Sigmoid colon (tissue), 6 donors: ENCODE measurements at regions not wholly inside any gene's neighbourhood (a gene's known extent, or its start where the extent isn't known, plus 50 kb on each side); places are given as distances from the start of the nearest gene placed in this dataset.

Source experiments
- DNase-seq: peaks from one replicate; pipeline ENCODE4 v3.0.0-alpha.2; 2019
- H3K27ac ChIP-seq, 4 donors: fragments of 200-600 bp; sonication (generic); one replicate each; pipeline ENCODE4 v1.5.1; 2016 to 2019; ENCODE audit warnings: mild to moderate bottlenecking in 1 of 4
- H3K27me3 ChIP-seq, 3 donors: fragments of 200-600 bp; sonication (generic); one replicate each; pipeline ENCODE4 v1.5.1; 2019; ENCODE audit warnings: mild to moderate bottlenecking in 1 of 3
- H3K36me3 ChIP-seq, 4 donors: fragments of 200-600 bp; sonication (generic); one replicate each; pipeline ENCODE4 v1.5.1; 2016 to 2019
- H3K4me1 ChIP-seq, 4 donors: fragments of 200-600 bp; sonication (generic); one replicate each; pipeline ENCODE4 v1.5.1; 2017 to 2019
- H3K4me3 ChIP-seq, 4 donors: fragments of 200-600 bp; sonication (generic); one replicate each; pipeline ENCODE4 v1.5.1; 2017 to 2019; ENCODE audit warnings: mild to moderate bottlenecking in 2 of 4, moderate library complexity in 1 of 4
- H3K9me3 ChIP-seq, 4 donors: fragments of 200-600 bp in 3 of 4; sonication (generic) in 3 of 4; one replicate each; pipeline versions ENCODE4 v1.5.1 to v1.6.1; 2013 to 2019
- EP300 ChIP-seq, 4 donors: sonication (generic); formaldehyde crosslinking; IDR thresholded peaks; one replicate each; pipeline ENCODE4 v1.6.1; 2017; ENCODE audit warnings: antibody characterized with exemption in 4 of 4
- POLR2A ChIP-seq, 2 donors: fragments of 450-650 bp; IDR thresholded peaks; one replicate each; pipeline ENCODE4 v1.6.1; 2016; ENCODE audit warnings: antibody characterized with exemption in 2 of 2, mild to moderate bottlenecking in 2 of 2, moderate library complexity in 2 of 2
- POLR2AphosphoS5 ChIP-seq, 4 donors: sonication (generic); formaldehyde crosslinking; IDR thresholded peaks; one replicate each; pipeline ENCODE4 v1.6.1; 2017; ENCODE audit warnings: antibody characterized with exemption in 4 of 4
- WGBS, 2 donors: extraction: QIAGEN DNeasy Blood & Tissue Kit; methylation state at CpG; one replicate each; pipeline ENCODE4 v1.1.7; 2013; 5-methylcytosine and 5-hydroxymethylcytosine counted together
- intact Hi-C: fragments of 100-400 bp; cut with DNase I; formaldehyde crosslinking; loops from one replicate; pipeline ENCODE4 v1.15.1; 2023
- TF ChIP-seq, protein P1 (sequence below), 4 experiments: fragments of 450-650 bp in 3 of 4; fragments of 200-600 bp in 1 of 4; IDR thresholded peaks; one replicate each; pipeline ENCODE4 v1.5.1; 2016 to 2019; ENCODE audit warnings: antibody characterized with exemption in 4 of 4, mild to moderate bottlenecking in 3 of 4, moderate library complexity in 2 of 4
- donor health status: healthy with polysubstance abuse.
- donor health status: healthy.

- TF ChIP-seq POLR2A (IDR thresholded peaks at IDR 0.05) (no peak), POLR2AphosphoS5 (IDR thresholded peaks at IDR 0.05) (no peak), EP300 (IDR thresholded peaks at IDR 0.05) (no peak)
- DNase-seq, result peak; percentile 58
- Histone ChIP-seq H3K27ac (no peak overlapping the region), H3K27me3 (no peaks in the 10 kb centered on the region), H3K4me1 (peaks cover 0 to 26% (median 14%) of the 10 kb centered on the region in 4 donors), H3K36me3 (no peaks in the 10 kb centered on the region), H3K4me3 (no peak overlapping the region), H3K9me3 (no peaks in the 10 kb centered on the region)
- intact Hi-C loops, result loop anchor here (10.0 kb wide), 2 partner anchors 263 to 1153 kb away; no protein-coding TSS in a partner anchor
- 56 to 85% methylated on average over 21 of the region's 21 CpGs for WGBS, 2 donors
Observed at GRCh38 chr6:168371981-168372711, 52.6 kb upstream of the DACT2 start.

- Histone ChIP-seq H3K4me3 (no peak overlapping the region), H3K9me3 (no peaks in the 10 kb centered on the region), H3K4me1 (peaks cover 0 to 19% (median 7%) of the 10 kb centered on the region in 4 donors), H3K27me3 (no peaks in the 10 kb centered on the region), H3K27ac (no peak overlapping the region), H3K36me3 (no peaks in the 10 kb centered on the region)
- TF ChIP-seq EP300 (IDR thresholded peaks at IDR 0.05) (no peak), POLR2A (IDR thresholded peaks at IDR 0.05) (no peak), POLR2AphosphoS5 (IDR thresholded peaks at IDR 0.05) (no peak)
- TF ChIP-seq, protein P1, sequence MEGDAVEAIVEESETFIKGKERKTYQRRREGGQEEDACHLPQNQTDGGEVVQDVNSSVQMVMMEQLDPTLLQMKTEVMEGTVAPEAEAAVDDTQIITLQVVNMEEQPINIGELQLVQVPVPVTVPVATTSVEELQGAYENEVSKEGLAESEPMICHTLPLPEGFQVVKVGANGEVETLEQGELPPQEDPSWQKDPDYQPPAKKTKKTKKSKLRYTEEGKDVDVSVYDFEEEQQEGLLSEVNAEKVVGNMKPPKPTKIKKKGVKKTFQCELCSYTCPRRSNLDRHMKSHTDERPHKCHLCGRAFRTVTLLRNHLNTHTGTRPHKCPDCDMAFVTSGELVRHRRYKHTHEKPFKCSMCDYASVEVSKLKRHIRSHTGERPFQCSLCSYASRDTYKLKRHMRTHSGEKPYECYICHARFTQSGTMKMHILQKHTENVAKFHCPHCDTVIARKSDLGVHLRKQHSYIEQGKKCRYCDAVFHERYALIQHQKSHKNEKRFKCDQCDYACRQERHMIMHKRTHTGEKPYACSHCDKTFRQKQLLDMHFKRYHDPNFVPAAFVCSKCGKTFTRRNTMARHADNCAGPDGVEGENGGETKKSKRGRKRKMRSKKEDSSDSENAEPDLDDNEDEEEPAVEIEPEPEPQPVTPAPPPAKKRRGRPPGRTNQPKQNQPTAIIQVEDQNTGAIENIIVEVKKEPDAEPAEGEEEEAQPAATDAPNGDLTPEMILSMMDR (IDR thresholded peaks at IDR 0.05), result no peak
- intact Hi-C loops, result loop anchor here (10.0 kb wide), 2 partner anchors 262 to 1152 kb away; no protein-coding TSS in a partner anchor
- WGBS, 2 donors, result 28 to 66% methylated on average over 16 of the region's 16 CpGs
- peak; percentile 21 for DNase-seq
Observed at GRCh38 chr6:168372889-168373288, 53.3 kb upstream of the DACT2 start.

- DNase-seq, result peak; percentile 30
Observed at GRCh38 chr6:168373389-168373788, 53.8 kb upstream of the DACT2 start.

GRCh38 chr6:168374051-168374502 is 54.5 kb upstream of the DACT2 start:
- peak; percentile 46 for DNase-seq
- Histone ChIP-seq H3K4me3 (no peak overlapping the region), H3K36me3 (no peaks in the 10 kb centered on the region), H3K27me3 (no peaks in the 10 kb centered on the region), H3K9me3 (no peaks in the 10 kb centered on the region), H3K4me1 (peaks cover 0 to 11% (median 0%) of the 10 kb centered on the region in 4 donors), H3K27ac (no peak overlapping the region)
- intact Hi-C loops, result loop anchor here (10.0 kb wide), 2 partner anchors 261 to 1151 kb away; no protein-coding TSS in a partner anchor
- 86 to 88% methylated on average over 13 of the region's 13 CpGs for WGBS, 2 donors
- TF ChIP-seq EP300 (IDR thresholded peaks at IDR 0.05), result no peak
- no peak for TF ChIP-seq POLR2AphosphoS5 (IDR thresholded peaks at IDR 0.05)
- no peak for TF ChIP-seq POLR2A (IDR thresholded peaks at IDR 0.05)
- TF ChIP-seq, protein P1 (IDR thresholded peaks at IDR 0.05), result no peak

More at GRCh38 chr6:168373389-168373788, 53.8 kb upstream of the DACT2 start:
- no peak overlapping the region for H3K4me3 ChIP-seq
- TF ChIP-seq POLR2AphosphoS5 (IDR thresholded peaks at IDR 0.05) (no peak), POLR2A (IDR thresholded peaks at IDR 0.05) (no peak), EP300 (IDR thresholded peaks at IDR 0.05) (no peak)
- TF ChIP-seq, protein P1 (IDR thresholded peaks at IDR 0.05), result no peak
- intact Hi-C loops, result loop anchor here (10.0 kb wide), 2 partner anchors 261 to 1151 kb away; no protein-coding TSS in a partner anchor
- H3K36me3 ChIP-seq, result no peaks in the 10 kb centered on the region
- no peaks in the 10 kb centered on the region for H3K27me3 ChIP-seq
- 45 to 77% methylated on average over 7 of the region's 7 CpGs for WGBS, 2 donors
- H3K4me1 ChIP-seq, result peaks cover 0 to 14% (median 2%) of the 10 kb centered on the region in 4 donors
- H3K27ac ChIP-seq, result no peak overlapping the region
- no peaks in the 10 kb centered on the region for H3K9me3 ChIP-seq

GRCh38 chr6:168374541-168375071 is 55.0 kb upstream of the DACT2 start:
- H3K9me3 ChIP-seq, result no peaks in the 10 kb centered on the region
- no peak overlapping the region for H3K27ac ChIP-seq
- peak; percentile 42 for DNase-seq
- intact Hi-C loops, result loop anchor here (10.0 kb wide), 2 partner anchors 260 to 1150 kb away; no protein-coding TSS in a partner anchor
- H3K4me1 ChIP-seq, result peaks cover 0 to 11% (median 0%) of the 10 kb centered on the region in 4 donors
- no peak for TF ChIP-seq POLR2A (IDR thresholded peaks at IDR 0.05)
- TF ChIP-seq POLR2AphosphoS5 (IDR thresholded peaks at IDR 0.05), result no peak
- TF ChIP-seq, protein P1 (IDR thresholded peaks at IDR 0.05), result no peak
- TF ChIP-seq EP300 (IDR thresholded peaks at IDR 0.05), result no peak
- WGBS, 2 donors, result 92% methylated on average over 15 of the region's 15 CpGs
- no peaks in the 10 kb centered on the region for H3K27me3 ChIP-seq
- H3K4me3 ChIP-seq, result no peak overlapping the region
- no peaks in the 10 kb centered on the region for H3K36me3 ChIP-seq
